GM18511 (cell line): ENCODE measurements at regions not wholly inside any gene's neighbourhood (a gene's known extent, or its start where the extent isn't known, plus 50 kb on each side); places are given as distances from the start of the nearest gene placed in this dataset.
"Not testable (repeated sequence)": the region's sequence is repeated elsewhere in the genome, so short reads cannot be mapped to it uniquely, and the experiment has no call there.

Experiments
- ATAC-seq: cut with Tn5 transposase; IDR thresholded peaks from one replicate; pipeline ENCODE4 v1.9.1; 2021; ENCODE audit warnings: mild to moderate bottlenecking, moderate library complexity; ENCODE audit not compliant: unreplicated experiment

- ATAC-seq: no peak
These were observed 114.3 kb downstream of the NPIPB5 start for GRCh38 chr16:22624800-22625533.

- ATAC-seq: no peak
These were observed 115.3 kb downstream of the NPIPB5 start for GRCh38 chr16:22625967-22626366.

- no peak for ATAC-seq
These were observed 116.4 kb downstream of the NPIPB5 start for GRCh38 chr16:22627043-22627442.

- ATAC-seq: no peak
These were observed 118.3 kb downstream of the NPIPB5 start for GRCh38 chr16:22628994-22629393.

GRCh38 chr16:22630242-22630641 lies 119.6 kb downstream of the NPIPB5 start:
- no peak for ATAC-seq

- no peak for ATAC-seq
These were observed 120.6 kb downstream of the NPIPB5 start for GRCh38 chr16:22631264-22631663.

GRCh38 chr16:22632606-22633005 lies 121.9 kb downstream of the NPIPB5 start:
- ATAC-seq: no peak

GRCh38 chr16:22633280-22633679 lies 122.6 kb downstream of the NPIPB5 start:
- ATAC-seq: no peak

GRCh38 chr16:22633799-22634198 lies 123.1 kb downstream of the NPIPB5 start:
- ATAC-seq: no peak

GRCh38 chr16:22634954-22635353 lies 124.3 kb downstream of the NPIPB5 start:
- ATAC-seq: no peak

- no peak for ATAC-seq
These were observed 124.7 kb downstream of the NPIPB5 start for GRCh38 chr16:22635357-22635761.

GRCh38 chr16:22635801-22636200 lies 125.1 kb downstream of the NPIPB5 start:
- ATAC-seq: no peak

GRCh38 chr16:22638393-22639206 lies 127.9 kb downstream of the NPIPB5 start:
- no peak for ATAC-seq

GRCh38 chr16:22641131-22641628 lies 130.5 kb downstream of the NPIPB5 start:
- ATAC-seq: no peak

GRCh38 chr16:22642416-22643088 lies 131.9 kb downstream of the NPIPB5 start:
- no peak for ATAC-seq

GRCh38 chr16:22643203-22643602 lies 132.5 kb downstream of the NPIPB5 start:
- ATAC-seq: not testable (repeated sequence)

- no peak for ATAC-seq
These were observed 133.2 kb downstream of the NPIPB5 start for GRCh38 chr16:22643886-22644285.

- ATAC-seq: no peak
These were observed 135.2 kb downstream of the NPIPB5 start for GRCh38 chr16:22645868-22646267.

GRCh38 chr16:22646948-22647556 lies 136.4 kb downstream of the NPIPB5 start:
- no peak for ATAC-seq

GRCh38 chr16:22648141-22648540 lies 137.4 kb downstream of the NPIPB5 start:
- no peak for ATAC-seq

GRCh38 chr16:22648941-22649340 lies 138.2 kb downstream of the NPIPB5 start:
- no peak for ATAC-seq
